Vagina (tissue), 2 donors: ENCODE measurements at regions not wholly inside any gene's neighbourhood (a gene's known extent, or its start where the extent isn't known, plus 50 kb on each side); places are given as distances from the start of the nearest gene placed in this dataset.

Source experiments
- POLR2A ChIP-seq, 2 donors: fragments of 450-650 bp; IDR thresholded peaks; one replicate each; pipeline ENCODE4 v1.6.1; 2017; ENCODE audit warnings: antibody characterized with exemption in 2 of 2, mild to moderate bottlenecking in 2 of 2, moderate library complexity in 2 of 2
- POLR2AphosphoS5 ChIP-seq, 2 donors: sonication (generic); formaldehyde crosslinking; IDR thresholded peaks; one replicate each; pipeline ENCODE4 v1.9.0; 2017; ENCODE audit warnings: antibody characterized with exemption in 2 of 2, mild to moderate bottlenecking in 2 of 2, low read depth in 1 of 2; ENCODE audit not compliant: insufficient read depth in 1 of 2
- TF ChIP-seq, protein P1 (sequence below), 3 experiments: fragments of 450-650 bp in 2 of 3; fragments of 200-600 bp in 1 of 3; sonication (generic) in 1 of 3; IDR thresholded peaks; one replicate each; pipeline ENCODE4 v1.5.1; 2017 to 2019; ENCODE audit warnings: antibody characterized with exemption in 3 of 3, mild to moderate bottlenecking in 2 of 3, moderate library complexity in 2 of 3

GRCh38 chr4:177242651-177243286, 66.9 kb upstream of the NEIL3 start:
- TF ChIP-seq POLR2AphosphoS5 (IDR thresholded peaks at IDR 0.05; ENCODE audit: insufficient read depth in 1 of 2, low read depth in 1 of 2) (no peak), POLR2A (IDR thresholded peaks at IDR 0.05) (no peak)
- TF ChIP-seq, protein P1, sequence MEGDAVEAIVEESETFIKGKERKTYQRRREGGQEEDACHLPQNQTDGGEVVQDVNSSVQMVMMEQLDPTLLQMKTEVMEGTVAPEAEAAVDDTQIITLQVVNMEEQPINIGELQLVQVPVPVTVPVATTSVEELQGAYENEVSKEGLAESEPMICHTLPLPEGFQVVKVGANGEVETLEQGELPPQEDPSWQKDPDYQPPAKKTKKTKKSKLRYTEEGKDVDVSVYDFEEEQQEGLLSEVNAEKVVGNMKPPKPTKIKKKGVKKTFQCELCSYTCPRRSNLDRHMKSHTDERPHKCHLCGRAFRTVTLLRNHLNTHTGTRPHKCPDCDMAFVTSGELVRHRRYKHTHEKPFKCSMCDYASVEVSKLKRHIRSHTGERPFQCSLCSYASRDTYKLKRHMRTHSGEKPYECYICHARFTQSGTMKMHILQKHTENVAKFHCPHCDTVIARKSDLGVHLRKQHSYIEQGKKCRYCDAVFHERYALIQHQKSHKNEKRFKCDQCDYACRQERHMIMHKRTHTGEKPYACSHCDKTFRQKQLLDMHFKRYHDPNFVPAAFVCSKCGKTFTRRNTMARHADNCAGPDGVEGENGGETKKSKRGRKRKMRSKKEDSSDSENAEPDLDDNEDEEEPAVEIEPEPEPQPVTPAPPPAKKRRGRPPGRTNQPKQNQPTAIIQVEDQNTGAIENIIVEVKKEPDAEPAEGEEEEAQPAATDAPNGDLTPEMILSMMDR (IDR thresholded peaks at IDR 0.05) = no peak
